ENCODE measurements at regions not wholly inside any gene's neighbourhood (a gene's known extent, or its start where the extent isn't known, plus 50 kb on each side); places are given as distances from the start of the nearest gene placed in this dataset.

- Histone ChIP-seq H3K9ac (no peak overlapping the region), H4K20me1 (no peaks in the 10 kb centered on the region), H3K4me3 (no peak overlapping the region), H3K4me2 (no peak overlapping the region), H3K9me3 (no peaks in the 10 kb centered on the region), H3K4me1 (peaks cover 11% of the 10 kb centered on the region), H3K27ac (no peak overlapping the region), H3K36me3 (no peaks in the 10 kb centered on the region), H3K27me3 (no peaks in the 10 kb centered on the region)
- no peak for TF ChIP-seq Cebpa-rat (IDR thresholded peaks at IDR 0.05)
Measured at GRCh38 chr9:134967547-134967930, 49.8 kb upstream of the FCN1 start.

- H3K4me1 ChIP-seq, result peaks cover 11% of the 10 kb centered on the region
- H4K20me1 ChIP-seq, result no peaks in the 10 kb centered on the region
- H3K27ac ChIP-seq, result no peak overlapping the region
- no peak for TF ChIP-seq Cebpa-rat (IDR thresholded peaks at IDR 0.05)
- H3K4me2 ChIP-seq, result no peak overlapping the region
- H3K9ac ChIP-seq, result no peak overlapping the region
- H3K9me3 ChIP-seq, result no peaks in the 10 kb centered on the region
- H3K4me3 ChIP-seq, result no peak overlapping the region
- no peaks in the 10 kb centered on the region for H3K27me3 ChIP-seq
- H3K36me3 ChIP-seq, result no peaks in the 10 kb centered on the region
Measured at GRCh38 chr9:134968011-134968822, 50.5 kb upstream of the FCN1 start.

- no peak overlapping the region for H3K9ac ChIP-seq
- no peaks in the 10 kb centered on the region for H4K20me1 ChIP-seq
- no peaks in the 10 kb centered on the region for H3K9me3 ChIP-seq
- H3K4me3 ChIP-seq, result no peak overlapping the region
- no peak overlapping the region for H3K27ac ChIP-seq
- H3K36me3 ChIP-seq, result no peaks in the 10 kb centered on the region
- H3K4me1 ChIP-seq, result peaks cover 11% of the 10 kb centered on the region
- no peak overlapping the region for H3K4me2 ChIP-seq
- H3K27me3 ChIP-seq, result no peaks in the 10 kb centered on the region
- no peak for TF ChIP-seq Cebpa-rat (IDR thresholded peaks at IDR 0.05)
Measured at GRCh38 chr9:134968823-134969090, 51.0 kb upstream of the FCN1 start.

GRCh38 chr9:134969156-134970045, 51.7 kb upstream of the FCN1 start:
- no peaks in the 10 kb centered on the region for H3K36me3 ChIP-seq
- no peak for TF ChIP-seq Cebpa-rat (IDR thresholded peaks at IDR 0.05)
- H3K27me3 ChIP-seq, result no peaks in the 10 kb centered on the region
- H3K27ac ChIP-seq, result no peak overlapping the region
- no peaks in the 10 kb centered on the region for H4K20me1 ChIP-seq
- H3K4me1 ChIP-seq, result peaks cover 11% of the 10 kb centered on the region
- no peak overlapping the region for H3K4me2 ChIP-seq
- no peak overlapping the region for H3K4me3 ChIP-seq
- no peak overlapping the region for H3K9ac ChIP-seq
- no peaks in the 10 kb centered on the region for H3K9me3 ChIP-seq

GRCh38 chr9:134970198-134970597, 52.5 kb upstream of the FCN1 start:
- H3K4me3 ChIP-seq, result no peak overlapping the region
- no peaks in the 10 kb centered on the region for H3K9me3 ChIP-seq
- H3K36me3 ChIP-seq, result no peaks in the 10 kb centered on the region
- TF ChIP-seq Cebpa-rat (IDR thresholded peaks at IDR 0.05), result no peak
- H3K27me3 ChIP-seq, result no peaks in the 10 kb centered on the region
- H3K4me2 ChIP-seq, result no peak overlapping the region
- H3K9ac ChIP-seq, result no peak overlapping the region
- no peaks in the 10 kb centered on the region for H4K20me1 ChIP-seq
- no peak overlapping the region for H3K27ac ChIP-seq
- peaks cover 11% of the 10 kb centered on the region for H3K4me1 ChIP-seq

- Histone ChIP-seq H3K4me2 (no peak overlapping the region), H3K27ac (no peak overlapping the region), H3K4me3 (no peak overlapping the region), H4K20me1 (no peaks in the 10 kb centered on the region), H3K9ac (no peak overlapping the region), H3K36me3 (no peaks in the 10 kb centered on the region), H3K27me3 (no peaks in the 10 kb centered on the region), H3K9me3 (no peaks in the 10 kb centered on the region), H3K4me1 (peaks cover 11% of the 10 kb centered on the region)
- TF ChIP-seq Cebpa-rat (IDR thresholded peaks at IDR 0.05), result no peak
Measured at GRCh38 chr9:134970719-134971118, 53.0 kb upstream of the FCN1 start.

GRCh38 chr9:134971196-134971595, 53.5 kb upstream of the FCN1 start:
- Histone ChIP-seq H3K36me3 (no peaks in the 10 kb centered on the region), H3K4me3 (no peak overlapping the region), H4K20me1 (no peaks in the 10 kb centered on the region), H3K27me3 (no peaks in the 10 kb centered on the region), H3K9ac (no peak overlapping the region), H3K27ac (no peak overlapping the region), H3K9me3 (no peaks in the 10 kb centered on the region), H3K4me1 (peaks cover 11% of the 10 kb centered on the region), H3K4me2 (no peak overlapping the region)
- no peak for TF ChIP-seq Cebpa-rat (IDR thresholded peaks at IDR 0.05)

- Histone ChIP-seq H4K20me1 (no peaks in the 10 kb centered on the region), H3K4me3 (no peak overlapping the region), H3K27me3 (no peaks in the 10 kb centered on the region), H3K4me1 (peaks cover 11% of the 10 kb centered on the region), H3K4me2 (no peak overlapping the region), H3K36me3 (no peaks in the 10 kb centered on the region), H3K9ac (no peak overlapping the region), H3K27ac (no peak overlapping the region), H3K9me3 (no peaks in the 10 kb centered on the region)
- no peak for TF ChIP-seq Cebpa-rat (IDR thresholded peaks at IDR 0.05)
Measured at GRCh38 chr9:134971696-134972095, 54.0 kb upstream of the FCN1 start.

GRCh38 chr9:134972140-134972539, 54.4 kb upstream of the FCN1 start:
- Histone ChIP-seq H4K20me1 (no peaks in the 10 kb centered on the region), H3K4me1 (peaks cover 11% of the 10 kb centered on the region), H3K9me3 (no peaks in the 10 kb centered on the region), H3K27ac (no peak overlapping the region), H3K36me3 (no peaks in the 10 kb centered on the region), H3K4me3 (no peak overlapping the region), H3K4me2 (no peak overlapping the region), H3K9ac (no peak overlapping the region), H3K27me3 (no peaks in the 10 kb centered on the region)
- no peak for TF ChIP-seq Cebpa-rat (IDR thresholded peaks at IDR 0.05)

GRCh38 chr9:134975253-134975652, 57.5 kb upstream of the FCN1 start:
- H3K4me1 ChIP-seq, result no peaks in the 10 kb centered on the region
- no peak overlapping the region for H3K27ac ChIP-seq
- no peaks in the 10 kb centered on the region for H4K20me1 ChIP-seq
- no peak overlapping the region for H3K4me2 ChIP-seq
- no peaks in the 10 kb centered on the region for H3K27me3 ChIP-seq
- no peak for TF ChIP-seq Cebpa-rat (IDR thresholded peaks at IDR 0.05)
- H3K4me3 ChIP-seq, result no peak overlapping the region
- H3K36me3 ChIP-seq, result no peaks in the 10 kb centered on the region
- no peaks in the 10 kb centered on the region for H3K9me3 ChIP-seq
- H3K9ac ChIP-seq, result no peak overlapping the region

Data from BLaER1 (cell line).